GM23338 (cell line): ENCODE measurements at regions not wholly inside any gene's neighbourhood (a gene's known extent, or its start where the extent isn't known, plus 50 kb on each side); places are given as distances from the start of the nearest gene placed in this dataset.

ENCODE experiments used
- ATAC-seq: fragments of 200-7000 bp; cut with Tn5 transposase; 3 replicates; pipeline ENCODE4 v1.9.1; 2020
- DNase-seq: peaks from one replicate; pipeline ENCODE4 v3.0.0-alpha.2; 2015; ENCODE audit warnings: low spot score
- H2AFZ ChIP-seq: fragments of 200-600 bp; sonication (generic); 2 replicates; pipeline ENCODE4 v1.8.0; 2016; ENCODE audit warnings: antibody characterized with exemption, mild to moderate bottlenecking, moderate library complexity
- H3F3A ChIP-seq: fragments of 200-600 bp; sonication (generic); replicated peaks from 2 replicates; pipeline ENCODE4 v1.8.0; 2017; ENCODE audit warnings: antibody characterized with exemption, mixed run types, low read depth
- H3K27ac ChIP-seq: fragments of 200-600 bp; sonication (generic); 2 replicates; pipeline ENCODE4 v1.6.1; 2016; ENCODE audit warnings: low read depth
- H3K27me3 ChIP-seq: fragments of 200-600 bp; sonication (generic); 2 replicates; pipeline ENCODE4 v1.8.0; 2016; ENCODE audit warnings: mild to moderate bottlenecking, mixed run types, moderate library complexity; ENCODE audit not compliant: insufficient read depth
- H3K36me3 ChIP-seq: fragments of 200-600 bp; sonication (generic); 2 replicates; pipeline ENCODE4 v1.8.0; 2016; ENCODE audit warnings: mild to moderate bottlenecking; ENCODE audit not compliant: insufficient read depth
- H3K4me1 ChIP-seq: fragments of 200-600 bp; sonication (generic); 2 replicates; pipeline ENCODE4 v1.8.0; 2016; ENCODE audit warnings: mild to moderate bottlenecking, moderate library complexity; ENCODE audit not compliant: insufficient read depth
- H3K4me2 ChIP-seq: fragments of 200-600 bp; sonication (generic); 2 replicates; pipeline ENCODE4 v1.7.1; 2017; ENCODE audit warnings: mixed run types
- H3K4me3 ChIP-seq: fragments of 200-600 bp; sonication (generic); 2 replicates; pipeline ENCODE4 v1.6.1; 2016; ENCODE audit warnings: mixed run types
- H3K79me2 ChIP-seq: fragments of 200-600 bp; sonication (generic); replicated peaks from 2 replicates; pipeline ENCODE4 v1.8.0; 2017; ENCODE audit warnings: mild to moderate bottlenecking; ENCODE audit not compliant: insufficient read depth
- H3K9me2 ChIP-seq: fragments of 200-600 bp; sonication (generic); 2 replicates; pipeline ENCODE4 v1.8.0; 2017; ENCODE audit not compliant: insufficient read depth
- H4K20me1 ChIP-seq: fragments of 200-600 bp; sonication (generic); replicated peaks from 2 replicates; pipeline ENCODE4 v1.8.0; 2017; ENCODE audit warnings: mild to moderate bottlenecking; ENCODE audit not compliant: insufficient read depth
- H3K27ac Mint-ChIP-seq: 2 replicates; pipeline ENCODE4 v1.8.0; 2020; ENCODE audit warnings: inconsistent platforms, mild to moderate bottlenecking, moderate library complexity, mixed read lengths
- H3K27me3 Mint-ChIP-seq: 3 replicates; pipeline ENCODE4 v1.8.0; 2022; ENCODE audit warnings: low read depth, mild to moderate bottlenecking, moderate library complexity, mixed read lengths, inconsistent platforms; ENCODE audit not compliant: insufficient read depth, poor library complexity
- H3K36me3 Mint-ChIP-seq: 3 replicates; pipeline ENCODE4 v1.8.0; 2021; ENCODE audit warnings: low read depth, mild to moderate bottlenecking, inconsistent platforms, moderate library complexity, mixed read lengths
- H3K4me1 Mint-ChIP-seq: 3 replicates; pipeline ENCODE4 v1.8.0; 2020; ENCODE audit warnings: mild to moderate bottlenecking, inconsistent platforms, mixed read lengths
- H3K4me3 Mint-ChIP-seq: 3 replicates; pipeline ENCODE4 v1.8.0; 2021; ENCODE audit warnings: moderate library complexity, mild to moderate bottlenecking, inconsistent platforms, mixed read lengths
- H3K9me3 Mint-ChIP-seq: 3 replicates; pipeline ENCODE4 v1.8.0; 2020; ENCODE audit warnings: moderate library complexity, mild to moderate bottlenecking, inconsistent platforms, mixed read lengths
- CREB1 ChIP-seq: fragments of 250-450 bp; sonication (Bioruptor Pico); IDR thresholded peaks from 2 replicates; pipeline ENCODE4 v1.5.0; 2020; ENCODE audit warnings: low read depth, mild to moderate bottlenecking, moderate library complexity
- EZH2 ChIP-seq: fragments of 200-600 bp; sonication (generic); IDR thresholded peaks from one replicate; pipeline ENCODE4 v1.8.0; 2017; ENCODE audit warnings: antibody characterized with exemption, mild to moderate bottlenecking, low read depth; ENCODE audit not compliant: unreplicated experiment
- NANOG ChIP-seq: IDR thresholded peaks from 2 replicates; pipeline ENCODE4 v1.6.1; 2016; ENCODE audit warnings: antibody characterized with exemption, borderline replicate concordance
- POLR2AphosphoS5 ChIP-seq: IDR thresholded peaks from 2 replicates; pipeline ENCODE4 v1.6.1; 2016; ENCODE audit warnings: antibody characterized with exemption, low read depth
- REST ChIP-seq: IDR thresholded peaks from one replicate; pipeline ENCODE4 v1.6.1; 2018; ENCODE audit warnings: antibody characterized with exemption; ENCODE audit not compliant: unreplicated experiment
- STAT1 ChIP-seq: IDR thresholded peaks from one replicate; pipeline ENCODE4 v1.6.1; 2016; ENCODE audit warnings: antibody characterized with exemption; ENCODE audit not compliant: unreplicated experiment
- ZNF114 ChIP-seq: fragments of 250-450 bp; sonication (Bioruptor Pico); IDR thresholded peaks from 2 replicates; pipeline ENCODE4 v1.5.0; 2020; ENCODE audit warnings: mild to moderate bottlenecking, moderate library complexity
- ZNF331 ChIP-seq: fragments of 250-450 bp; sonication (Bioruptor Pico); IDR thresholded peaks from 2 replicates; pipeline ENCODE4 v1.5.0; 2020; ENCODE audit warnings: low read depth, mild to moderate bottlenecking, moderate library complexity
- ZNF462 ChIP-seq: fragments of 250-450 bp; sonication (Bioruptor Pico); IDR thresholded peaks from 2 replicates; pipeline ENCODE4 v1.5.0; 2020; ENCODE audit warnings: mild to moderate bottlenecking, moderate library complexity
- TF ChIP-seq, protein P1 (sequence below), 2 experiments: fragments of 200-600 bp in 1 of 2; sonication (generic) in 1 of 2; conservative IDR thresholded peaks; 2 replicates each; pipeline versions ENCODE4 v1.5.1 to v1.6.1; 2016 to 2017; ENCODE audit warnings: antibody characterized with exemption in 2 of 2, low read depth in 2 of 2, mild to moderate bottlenecking in 2 of 2, moderate library complexity in 1 of 2
- TF ChIP-seq, protein P2 (sequence below): IDR thresholded peaks from 2 replicates; pipeline ENCODE4 v1.6.1; 2016; ENCODE audit warnings: antibody characterized with exemption

DNA sequence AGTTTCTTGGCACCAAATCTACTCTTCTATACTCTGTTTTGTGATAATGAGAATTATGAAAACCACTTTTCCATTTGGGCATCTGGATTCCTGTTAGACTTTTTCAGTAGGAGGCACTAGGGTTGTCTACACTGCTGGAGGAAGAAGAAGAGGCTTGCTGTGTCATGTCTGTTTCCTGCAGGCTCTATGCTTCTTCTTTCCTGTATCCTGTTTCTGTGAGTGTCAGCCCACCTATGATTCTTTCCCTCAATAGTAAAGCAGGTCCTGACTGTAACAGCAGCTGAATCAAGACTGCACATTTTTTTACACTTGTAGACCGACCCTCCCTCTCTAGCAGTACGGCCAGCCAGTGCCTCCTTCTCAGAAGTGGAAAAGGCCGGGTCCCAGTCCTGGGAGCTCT, 603.9 kb downstream of the HDGFL1 start:
- ATAC-seq (no peak), DNase-seq (no peak)
- Histone ChIP-seq H3F3A (no peaks in the 10 kb centered on the region), H3K36me3 (0 out of 2 replicates have a peak, but pooled peaks cover 4% of the 10 kb centered on the region), H3K4me1 (peaks cover 5% of the 10 kb centered on the region; the same call in 1 of the 2 replicates), H3K4me2 (no peak overlapping the region), H2AFZ (no peak overlapping the region), H3K27me3 (no peaks in the 10 kb centered on the region), H4K20me1 (no peaks in the 10 kb centered on the region), H3K27ac (no peak overlapping the region), H3K9me2 (no peaks in the 10 kb centered on the region), H3K79me2 (no peaks in the 10 kb centered on the region), H3K4me3 (no peak overlapping the region)
- H3K9me3 Mint-ChIP-seq, result peaks cover 20% of the 10 kb centered on the region
- no peak overlapping the region for H3K4me3 Mint-ChIP-seq
- peaks cover 30% of the 10 kb centered on the region for H3K36me3 Mint-ChIP-seq
- H3K27ac Mint-ChIP-seq, result no peak overlapping the region
- no peak for TF ChIP-seq REST
- no peak for TF ChIP-seq ZNF462 (CRISPR knock-in tag)
- TF ChIP-seq STAT1, result no peak
- TF ChIP-seq POLR2AphosphoS5, result no peak
- TF ChIP-seq ZNF114, result no peak
- no peak for TF ChIP-seq NANOG
- no peak for TF ChIP-seq ZNF331
- TF ChIP-seq, protein P1, sequence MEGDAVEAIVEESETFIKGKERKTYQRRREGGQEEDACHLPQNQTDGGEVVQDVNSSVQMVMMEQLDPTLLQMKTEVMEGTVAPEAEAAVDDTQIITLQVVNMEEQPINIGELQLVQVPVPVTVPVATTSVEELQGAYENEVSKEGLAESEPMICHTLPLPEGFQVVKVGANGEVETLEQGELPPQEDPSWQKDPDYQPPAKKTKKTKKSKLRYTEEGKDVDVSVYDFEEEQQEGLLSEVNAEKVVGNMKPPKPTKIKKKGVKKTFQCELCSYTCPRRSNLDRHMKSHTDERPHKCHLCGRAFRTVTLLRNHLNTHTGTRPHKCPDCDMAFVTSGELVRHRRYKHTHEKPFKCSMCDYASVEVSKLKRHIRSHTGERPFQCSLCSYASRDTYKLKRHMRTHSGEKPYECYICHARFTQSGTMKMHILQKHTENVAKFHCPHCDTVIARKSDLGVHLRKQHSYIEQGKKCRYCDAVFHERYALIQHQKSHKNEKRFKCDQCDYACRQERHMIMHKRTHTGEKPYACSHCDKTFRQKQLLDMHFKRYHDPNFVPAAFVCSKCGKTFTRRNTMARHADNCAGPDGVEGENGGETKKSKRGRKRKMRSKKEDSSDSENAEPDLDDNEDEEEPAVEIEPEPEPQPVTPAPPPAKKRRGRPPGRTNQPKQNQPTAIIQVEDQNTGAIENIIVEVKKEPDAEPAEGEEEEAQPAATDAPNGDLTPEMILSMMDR (conservative IDR thresholded peaks at IDR 0.05; ENCODE audit: low read depth in 2 of 2), result no peak
- no peak for TF ChIP-seq EZH2
- TF ChIP-seq CREB1, result no peak
- TF ChIP-seq, protein P2, sequence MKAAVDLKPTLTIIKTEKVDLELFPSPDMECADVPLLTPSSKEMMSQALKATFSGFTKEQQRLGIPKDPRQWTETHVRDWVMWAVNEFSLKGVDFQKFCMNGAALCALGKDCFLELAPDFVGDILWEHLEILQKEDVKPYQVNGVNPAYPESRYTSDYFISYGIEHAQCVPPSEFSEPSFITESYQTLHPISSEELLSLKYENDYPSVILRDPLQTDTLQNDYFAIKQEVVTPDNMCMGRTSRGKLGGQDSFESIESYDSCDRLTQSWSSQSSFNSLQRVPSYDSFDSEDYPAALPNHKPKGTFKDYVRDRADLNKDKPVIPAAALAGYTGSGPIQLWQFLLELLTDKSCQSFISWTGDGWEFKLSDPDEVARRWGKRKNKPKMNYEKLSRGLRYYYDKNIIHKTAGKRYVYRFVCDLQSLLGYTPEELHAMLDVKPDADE, result no peak
- H3K27me3 Mint-ChIP-seq, result no peaks in the 10 kb centered on the region
- H3K4me1 Mint-ChIP-seq, result peaks cover 9% of the 10 kb centered on the region
